Fibroblast of upper back skin (primary cell): ENCODE measurements at regions not wholly inside any gene's neighbourhood (a gene's known extent, or its start where the extent isn't known, plus 50 kb on each side); places are given as distances from the start of the nearest gene placed in this dataset.

Experiments
- DNase-seq: peaks from one replicate; pipeline ENCODE4 v3.0.0-alpha.2; 2013

DNA sequence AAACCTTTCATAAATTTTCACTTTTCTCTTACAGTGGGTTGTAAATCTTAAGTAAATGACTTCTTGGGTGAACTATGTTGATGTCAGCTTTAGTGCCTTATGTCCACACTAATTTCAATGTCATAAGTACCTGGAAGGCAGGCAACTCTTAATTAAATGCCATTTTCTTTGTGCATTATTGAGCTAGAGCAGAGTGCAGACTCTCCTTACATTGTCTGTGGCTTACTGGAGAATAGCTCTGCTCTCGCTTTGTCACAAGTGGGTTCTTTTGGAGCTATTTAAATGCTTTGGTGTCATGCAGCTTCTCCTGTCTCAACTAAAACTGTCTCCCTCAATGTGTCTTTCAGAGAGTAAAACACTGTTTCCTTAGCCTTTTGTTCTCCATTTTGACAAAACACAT lies 411.6 kb downstream of the STIM2 start:
- no peak for DNase-seq

DNA sequence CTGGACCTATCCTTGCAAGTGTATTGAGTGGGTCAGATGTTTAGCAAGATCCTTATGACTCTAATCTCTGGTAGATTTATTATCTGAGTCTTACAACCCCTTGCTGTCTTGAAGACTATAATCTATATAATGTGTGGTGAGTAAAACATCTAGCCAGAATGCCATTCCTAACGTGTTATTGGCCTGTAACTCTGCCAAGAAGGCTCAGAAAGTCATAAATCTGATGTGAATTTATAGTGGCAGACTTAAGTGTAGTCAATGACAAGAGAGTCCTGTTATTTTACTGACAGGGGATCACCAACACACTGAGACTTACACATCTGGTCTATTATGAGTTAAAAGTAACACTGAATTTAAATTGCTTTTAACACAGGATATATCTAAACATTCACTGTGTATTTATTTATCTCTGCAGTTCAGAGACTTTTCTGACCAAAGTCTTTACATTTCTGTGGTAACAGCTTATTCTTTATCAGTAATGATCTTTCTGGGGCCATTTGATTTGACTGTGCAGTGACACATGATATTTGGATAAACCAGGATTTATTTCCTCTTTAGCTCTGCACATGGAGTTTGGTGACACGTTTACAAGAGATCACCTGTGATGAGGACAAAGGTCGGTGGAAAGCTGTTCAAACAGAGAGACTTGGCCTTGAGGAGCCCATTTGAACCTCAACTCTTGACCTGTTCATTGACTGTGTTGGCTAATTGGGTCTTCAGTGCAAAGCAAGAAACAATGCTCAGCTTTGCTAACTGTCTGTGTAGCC lies 415.8 kb downstream of the STIM2 start:
- DNase-seq: peak; percentile 62

DNA sequence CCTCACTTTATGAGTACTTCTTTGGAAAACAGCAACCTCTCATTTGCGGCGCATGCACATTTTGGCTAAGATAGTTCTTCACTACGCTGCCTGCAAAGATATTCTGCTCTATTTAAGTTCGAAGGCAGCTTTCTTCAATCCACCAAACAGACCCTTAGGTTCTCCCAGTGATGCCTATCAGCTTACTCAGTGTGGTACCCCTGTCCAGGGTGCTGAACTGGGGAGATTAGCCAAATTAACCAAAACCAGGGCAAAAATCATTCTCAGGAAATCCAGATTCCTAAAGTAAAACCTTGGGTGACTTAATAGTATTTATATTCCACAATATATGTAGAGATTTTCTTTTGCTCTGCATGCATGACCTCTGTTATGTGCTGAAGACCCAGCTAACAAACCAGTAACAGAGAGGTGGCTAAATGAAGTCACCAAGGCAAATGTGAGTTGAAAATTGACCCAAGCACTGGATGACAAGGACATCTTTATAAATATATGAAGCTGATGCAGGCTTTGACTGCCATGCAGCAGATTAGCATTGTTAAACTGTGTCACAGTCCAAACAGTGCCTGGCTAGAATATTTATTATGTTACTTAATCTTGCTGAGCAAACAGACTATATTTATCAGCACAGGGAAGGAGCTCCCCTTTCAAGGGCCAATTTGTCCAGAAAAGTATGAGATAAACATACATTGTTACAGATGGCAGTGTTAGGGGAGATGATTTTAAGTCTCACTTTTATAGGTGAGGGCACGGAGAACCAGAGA lies 418.2 kb downstream of the STIM2 start:
- DNase-seq: peak; percentile 44

DNA sequence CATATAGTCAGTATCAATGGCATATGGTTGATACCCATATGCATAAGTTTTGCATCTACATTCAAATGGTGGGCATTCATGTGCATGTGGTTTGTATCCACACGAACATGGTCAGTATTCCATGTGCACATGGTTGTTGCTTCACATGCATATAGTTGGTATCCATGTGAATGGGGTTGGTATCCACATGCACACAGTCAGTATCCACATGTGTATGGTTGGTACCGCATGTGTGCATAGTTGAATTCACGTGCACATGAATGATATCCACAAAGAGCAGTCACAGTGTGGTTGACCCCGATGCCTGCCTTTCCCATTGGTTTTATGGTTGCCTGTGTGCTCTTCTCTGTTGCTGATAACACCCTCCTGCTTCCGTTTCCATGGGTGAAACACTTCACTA lies 427.9 kb downstream of the STIM2 start:
- DNase-seq: no peak

DNA sequence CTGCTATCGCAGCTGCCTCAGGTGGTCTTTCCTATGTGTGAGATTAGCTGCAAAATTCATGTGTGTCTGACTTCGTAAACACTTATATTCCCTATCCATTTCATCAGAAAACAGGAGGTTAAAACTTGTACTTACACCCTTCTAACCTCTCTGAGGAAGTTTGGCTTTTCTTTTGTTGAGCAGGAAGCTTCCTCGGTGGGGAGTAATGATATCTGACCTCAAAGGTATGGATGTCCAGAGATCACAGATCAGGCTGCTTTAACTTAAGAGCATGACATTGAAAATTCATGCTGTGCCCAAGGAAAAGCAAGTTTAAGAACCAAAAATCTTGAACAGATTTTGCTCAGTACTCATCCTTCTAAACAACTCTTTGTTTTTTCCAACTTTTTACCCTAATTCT lies 429.1 kb downstream of the STIM2 start:
- DNase-seq: no peak

DNA sequence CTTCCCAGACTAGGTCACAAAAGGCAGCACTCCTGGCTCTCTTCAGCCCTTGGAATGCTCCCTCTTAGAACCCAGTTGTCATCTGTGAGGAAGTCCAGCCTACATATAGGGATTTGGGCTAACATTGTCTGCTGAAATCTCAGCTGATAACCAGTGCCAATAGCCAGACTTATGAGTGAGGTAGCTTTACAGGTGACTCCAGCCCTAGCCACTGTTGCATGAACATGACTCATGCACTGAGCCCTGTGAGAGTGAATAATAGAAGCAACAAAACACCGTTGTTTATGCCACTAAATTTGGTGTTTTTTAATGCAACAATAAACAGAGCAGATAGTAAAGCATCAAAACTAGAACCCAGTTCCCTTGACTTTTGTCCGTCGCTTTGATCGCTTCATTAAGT lies 433.2 kb downstream of the STIM2 start:
- DNase-seq: no peak

DNA sequence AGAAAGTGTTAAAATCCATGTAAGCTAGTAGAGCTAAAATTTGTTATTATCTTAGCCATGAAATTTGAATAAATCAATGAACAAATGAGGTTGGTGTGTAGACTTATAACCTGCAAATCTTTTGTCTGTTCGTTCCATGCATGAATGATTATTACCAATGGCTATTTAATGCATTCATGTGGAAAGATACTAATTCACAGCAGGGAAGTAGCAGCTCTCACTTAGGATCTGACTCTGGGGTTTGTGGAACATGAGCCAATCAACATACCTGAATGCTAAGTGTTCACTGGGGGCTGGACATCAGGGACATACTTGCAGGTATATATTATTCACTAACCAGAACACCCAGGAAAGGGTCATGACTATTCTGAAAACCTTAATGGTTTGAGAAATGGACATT lies 444.1 kb downstream of the STIM2 start:
- no peak for DNase-seq

DNA sequence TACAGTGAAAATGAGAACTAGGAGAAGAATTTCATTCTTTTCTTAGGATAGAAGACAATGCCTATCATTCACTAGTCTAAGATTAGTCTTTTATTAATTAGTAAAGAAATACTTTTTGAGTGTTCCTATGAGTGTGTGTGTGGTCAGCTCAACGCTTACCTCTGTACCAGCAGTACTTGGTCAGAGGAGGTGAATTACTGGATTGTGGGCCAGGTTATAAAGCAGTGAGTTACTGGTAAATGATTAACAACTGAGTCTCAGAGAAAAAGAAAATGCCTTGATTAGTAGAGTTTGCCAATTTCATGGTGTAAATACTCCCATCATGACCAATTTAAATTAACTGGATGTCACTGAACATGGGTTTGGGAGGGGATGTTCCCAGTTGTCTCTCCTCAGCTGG lies 444.6 kb downstream of the STIM2 start:
- no peak for DNase-seq

DNA sequence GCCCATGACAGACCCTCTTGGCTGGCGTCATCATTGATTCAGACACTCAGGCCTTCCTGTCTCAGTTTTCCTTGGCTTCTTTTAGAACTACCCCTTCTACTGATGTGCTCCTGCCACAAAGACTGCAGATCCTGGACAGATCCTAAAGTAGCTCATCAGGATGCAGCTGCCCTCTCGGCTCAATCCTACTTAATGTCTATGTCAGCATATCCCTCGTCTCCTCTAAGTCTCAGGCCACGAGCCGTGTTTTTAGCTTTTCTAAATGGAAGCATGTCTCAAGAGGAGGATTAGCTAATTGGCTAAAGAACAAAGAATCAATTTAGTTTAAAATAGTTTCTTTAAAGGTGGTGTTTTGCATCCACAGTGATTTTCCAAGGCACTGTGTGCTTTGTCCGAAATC lies 447.7 kb downstream of the STIM2 start:
- no peak for DNase-seq

DNA sequence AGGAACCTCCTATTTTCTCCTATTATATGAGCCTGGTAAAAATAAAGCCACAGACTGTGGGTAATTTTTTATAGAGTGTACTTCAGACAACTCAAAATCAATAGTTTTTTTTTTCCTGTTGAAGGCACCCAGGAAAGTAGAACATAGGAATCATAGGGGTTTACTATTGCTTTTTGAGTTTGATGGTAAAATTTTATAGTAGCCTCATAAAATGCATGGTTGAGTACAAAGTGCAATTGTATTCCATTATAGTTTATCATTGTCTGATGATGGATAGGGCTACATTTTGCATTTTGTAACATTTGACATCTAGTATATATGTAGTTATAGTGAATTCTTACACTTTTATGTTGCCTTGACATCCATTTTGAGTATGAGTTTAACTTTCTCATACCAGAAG lies 455.0 kb downstream of the STIM2 start:
- DNase-seq: no peak

DNA sequence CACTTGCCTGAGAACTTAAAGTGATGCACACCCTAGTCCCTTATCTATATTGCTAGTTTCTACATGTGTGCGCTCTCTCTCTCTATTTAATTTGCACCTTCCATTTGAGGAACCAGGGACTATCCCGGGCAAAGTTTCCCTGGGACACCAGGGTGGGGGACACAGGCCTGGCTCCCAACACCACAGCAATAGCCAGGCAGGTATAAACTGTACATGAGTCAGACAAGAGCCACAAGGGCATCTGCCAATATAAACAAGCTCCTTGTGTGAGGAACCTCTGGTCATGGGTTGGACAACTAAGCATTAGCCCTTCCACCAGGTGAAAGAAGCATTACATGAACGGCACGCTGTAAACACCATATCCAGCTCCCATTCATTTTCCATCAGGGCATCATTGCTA lies 455.5 kb downstream of the STIM2 start:
- DNase-seq: no peak

DNA sequence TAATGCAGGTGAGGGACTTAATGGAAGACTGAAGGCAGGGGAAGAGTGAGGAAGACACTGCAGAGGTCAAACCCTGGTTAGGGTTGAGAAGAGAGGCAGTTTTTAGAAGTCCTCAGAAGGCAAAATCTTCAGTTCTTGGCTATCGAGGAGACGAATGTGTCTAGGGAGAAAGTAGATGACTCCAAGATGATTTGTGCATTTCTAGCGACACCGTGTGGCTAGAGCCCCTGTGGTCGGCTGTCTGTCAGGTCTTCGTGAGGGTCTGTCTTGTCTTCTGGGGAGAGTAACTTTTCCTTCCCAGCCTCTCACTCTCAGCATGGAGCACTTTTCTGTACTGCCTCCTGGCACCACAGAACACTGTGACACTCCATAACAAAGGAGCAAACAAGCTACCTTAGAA lies 458.1 kb downstream of the STIM2 start:
- peak; percentile 49 for DNase-seq

DNA sequence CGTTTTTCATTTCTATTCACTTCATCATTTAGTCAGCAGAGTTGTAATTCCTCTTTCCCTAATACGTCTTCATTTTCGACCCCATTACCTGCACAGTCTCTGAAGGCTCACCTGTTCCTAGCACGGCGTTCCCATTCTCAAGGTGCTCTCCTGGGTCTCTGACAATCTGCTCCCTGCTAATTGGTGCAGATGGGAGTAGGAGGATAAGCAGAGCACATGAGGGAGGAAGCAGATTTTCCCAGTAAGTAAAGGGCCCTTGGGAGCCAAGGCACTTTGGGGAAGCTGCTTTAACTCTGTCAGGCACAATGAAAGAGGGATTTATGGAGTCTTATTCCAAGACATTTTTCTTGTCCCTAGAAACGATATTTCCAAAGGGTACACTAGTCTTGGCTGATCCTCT lies 466.4 kb downstream of the STIM2 start:
- DNase-seq: no peak

DNA sequence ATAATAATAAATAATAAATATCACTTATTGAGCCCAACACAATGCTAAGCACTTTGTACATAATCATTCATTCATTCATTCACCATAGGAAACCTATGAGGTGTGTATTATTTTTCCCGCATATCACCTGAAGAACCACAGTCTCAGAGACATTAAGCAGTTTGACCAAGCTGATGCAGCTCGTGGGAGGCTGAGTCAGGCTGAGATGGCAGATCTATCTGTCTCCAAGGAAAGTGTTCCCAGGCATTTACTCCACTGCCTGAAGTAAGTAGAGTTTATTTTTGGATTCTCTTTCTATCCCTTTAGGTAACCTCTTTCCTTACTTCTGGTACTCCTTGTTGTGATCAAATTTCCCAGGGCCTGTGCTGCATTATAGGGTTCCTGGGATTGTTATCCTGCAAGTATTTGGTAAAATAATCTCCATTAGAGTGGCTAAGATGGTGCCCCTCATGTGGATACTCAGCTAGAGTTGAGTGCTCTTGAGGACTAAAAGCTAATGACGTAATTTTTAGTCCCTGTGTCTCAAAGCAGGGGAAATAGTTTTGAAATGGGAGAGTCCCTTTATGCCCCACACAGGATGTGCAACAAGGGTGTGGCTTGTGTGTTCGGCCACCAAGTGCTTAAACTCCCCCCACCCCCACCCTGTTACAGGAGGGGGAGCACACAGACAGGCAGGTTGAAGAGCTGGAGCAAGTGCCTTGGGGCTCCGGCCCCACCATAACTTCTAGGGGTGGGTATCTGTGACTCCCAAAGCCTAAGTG lies 467.0 kb downstream of the STIM2 start:
- DNase-seq: no peak

DNA sequence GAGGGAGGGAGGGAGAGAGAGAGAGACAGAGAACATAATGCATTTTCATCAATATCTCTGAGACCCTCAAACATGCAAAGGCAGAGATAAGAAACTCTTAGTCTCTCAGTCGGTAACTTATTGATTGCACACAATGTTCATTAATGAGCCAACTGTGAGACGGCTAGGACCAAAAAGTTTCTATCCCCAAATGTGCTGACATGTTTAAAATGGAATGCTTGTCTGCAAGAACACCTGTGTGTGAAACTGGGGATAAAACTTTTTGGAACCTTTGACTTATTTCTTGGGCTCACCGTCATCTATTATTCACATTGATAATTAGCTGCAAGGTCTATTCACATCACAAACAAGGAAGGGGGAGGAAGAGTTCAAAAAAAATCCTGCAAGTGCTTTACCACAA lies 477.9 kb downstream of the STIM2 start:
- DNase-seq: no peak

DNA sequence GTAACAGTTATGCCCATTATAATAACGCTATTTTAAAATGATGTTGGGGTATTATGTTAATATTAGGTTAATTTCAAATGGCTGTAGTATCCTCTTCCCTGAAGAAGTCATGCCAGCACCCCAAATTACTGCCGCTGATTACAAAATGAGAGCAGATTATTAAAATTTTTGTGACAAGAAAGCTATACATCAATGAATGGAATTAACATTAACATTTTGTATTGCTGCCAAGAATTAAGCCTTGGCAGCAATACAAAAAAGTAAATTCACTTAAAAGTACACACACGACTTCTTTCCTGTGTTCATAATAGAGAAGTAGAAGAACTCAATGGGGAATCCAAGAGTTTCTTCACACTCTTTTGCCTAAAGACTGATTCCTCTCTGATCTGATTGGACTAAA lies 482.8 kb downstream of the STIM2 start:
- no peak for DNase-seq

DNA sequence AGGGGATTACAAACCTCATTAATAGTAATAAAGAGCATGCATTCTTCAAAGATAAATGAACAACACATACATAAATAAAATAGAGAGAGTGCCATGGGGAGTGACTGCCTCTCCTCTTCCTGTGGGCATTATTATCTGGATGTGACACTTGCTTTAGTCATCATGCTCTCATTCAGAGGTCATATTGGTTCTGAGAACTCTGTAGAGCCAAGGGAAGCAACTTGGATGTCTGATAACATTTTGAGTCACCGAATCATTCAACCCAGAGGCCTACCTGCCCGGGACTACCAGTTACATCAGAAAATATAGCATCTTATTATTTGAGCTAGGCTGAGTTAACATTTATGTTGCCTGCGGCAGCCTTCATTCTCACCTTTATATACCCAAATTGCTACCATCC lies 489.5 kb downstream of the STIM2 start:
- peak; percentile 4 for DNase-seq

DNA sequence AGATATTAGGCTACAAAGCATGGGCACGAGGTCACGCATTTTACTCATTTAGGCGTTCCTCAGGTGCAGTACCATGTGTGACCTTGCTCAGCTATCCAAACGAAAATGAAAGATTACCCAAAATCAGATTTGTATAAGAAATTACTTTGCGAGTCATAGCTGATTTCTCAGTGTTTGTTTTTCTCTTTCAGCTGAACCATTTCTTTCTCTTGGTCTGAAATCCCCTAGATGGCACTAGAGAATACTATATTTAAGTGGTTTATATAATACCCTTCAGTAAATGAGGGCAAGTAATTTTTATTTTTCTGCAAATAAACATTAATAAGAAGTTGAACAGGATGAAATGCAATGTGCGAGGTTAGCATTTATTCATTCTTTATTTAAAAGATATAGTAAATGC lies 496.6 kb downstream of the STIM2 start:
- peak; percentile 12 for DNase-seq

DNA sequence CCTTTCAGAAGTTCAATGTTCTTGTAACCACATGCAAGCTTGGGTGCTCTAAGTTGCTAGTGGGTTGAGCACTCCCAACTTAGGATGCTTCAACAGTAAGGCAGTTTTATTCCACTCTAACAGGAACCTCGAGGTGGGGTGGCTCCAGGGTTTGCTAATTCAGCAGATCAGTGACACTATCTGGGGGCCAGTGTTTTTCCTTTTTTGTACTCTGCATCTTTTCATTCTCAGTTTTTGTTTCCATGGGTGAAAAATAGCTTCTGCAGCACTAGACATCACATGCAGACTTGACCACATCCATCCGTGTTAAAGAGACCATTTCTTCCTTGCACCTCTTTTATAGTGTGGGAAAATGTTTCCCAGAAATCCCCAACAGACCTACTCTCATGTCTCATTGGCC lies 497.6 kb downstream of the STIM2 start:
- no peak for DNase-seq

DNA sequence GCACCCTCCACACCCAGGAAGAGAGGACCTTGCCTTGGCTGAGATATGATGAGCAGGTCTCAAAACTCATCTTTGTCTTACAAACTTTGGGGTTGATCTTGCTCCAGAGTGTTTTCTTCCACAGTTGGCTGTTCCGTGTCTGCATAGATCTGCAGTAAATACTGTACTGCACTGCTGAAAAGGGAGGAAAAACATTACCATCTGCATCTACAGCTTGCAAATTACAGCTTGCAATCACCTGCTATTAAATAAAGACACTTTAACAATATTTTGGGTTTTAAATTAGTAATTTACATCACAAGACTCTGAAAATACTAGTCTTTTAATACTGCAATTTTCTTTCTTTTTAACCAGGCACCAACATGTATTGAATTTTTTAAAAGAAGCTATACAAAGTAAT lies 499.5 kb downstream of the STIM2 start:
- DNase-seq: no peak

DNA sequence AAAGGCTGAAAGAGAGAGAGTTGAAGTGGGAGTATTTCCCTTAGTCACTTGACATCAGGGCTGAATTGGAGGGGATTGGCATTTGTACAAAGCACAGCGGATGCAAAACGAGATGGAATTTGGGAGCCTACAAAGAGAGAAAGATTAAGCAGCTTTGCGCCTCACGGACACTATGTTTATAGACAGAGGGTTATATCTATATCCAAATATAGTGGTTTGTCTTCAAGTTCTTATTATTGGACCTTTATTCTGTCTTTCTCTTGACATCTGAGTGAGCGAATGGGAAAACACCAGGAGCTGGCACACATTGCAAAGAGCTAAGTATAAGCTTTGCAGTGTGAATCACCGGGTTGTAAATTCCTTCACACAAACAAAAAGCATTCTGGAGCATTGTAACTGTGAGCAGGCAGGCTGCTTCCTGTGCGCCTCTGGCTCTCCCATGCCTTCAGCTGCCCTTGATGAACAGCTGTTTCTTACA lies 500.2 kb downstream of the STIM2 start:
- DNase-seq: peak; percentile 64

DNA sequence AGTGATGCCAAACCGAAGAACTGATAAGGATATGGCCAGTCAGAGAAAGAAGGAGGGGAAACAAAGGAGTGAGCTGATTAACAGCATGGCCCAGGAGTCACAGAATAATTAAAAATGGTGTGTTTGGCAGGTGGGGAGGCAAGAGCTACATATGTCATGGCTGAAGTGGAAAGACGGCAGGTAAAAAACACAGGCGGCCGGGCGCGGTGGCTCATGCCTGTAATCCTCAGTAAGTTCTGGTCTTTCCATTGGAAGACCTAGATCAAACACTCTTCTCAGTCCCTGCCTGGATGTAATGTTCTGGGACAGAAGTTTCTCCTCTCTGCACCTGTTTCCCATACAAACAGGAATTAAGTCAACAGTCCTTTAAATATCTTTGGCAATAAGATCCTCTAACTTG lies 503.9 kb downstream of the STIM2 start:
- no peak for DNase-seq

DNA sequence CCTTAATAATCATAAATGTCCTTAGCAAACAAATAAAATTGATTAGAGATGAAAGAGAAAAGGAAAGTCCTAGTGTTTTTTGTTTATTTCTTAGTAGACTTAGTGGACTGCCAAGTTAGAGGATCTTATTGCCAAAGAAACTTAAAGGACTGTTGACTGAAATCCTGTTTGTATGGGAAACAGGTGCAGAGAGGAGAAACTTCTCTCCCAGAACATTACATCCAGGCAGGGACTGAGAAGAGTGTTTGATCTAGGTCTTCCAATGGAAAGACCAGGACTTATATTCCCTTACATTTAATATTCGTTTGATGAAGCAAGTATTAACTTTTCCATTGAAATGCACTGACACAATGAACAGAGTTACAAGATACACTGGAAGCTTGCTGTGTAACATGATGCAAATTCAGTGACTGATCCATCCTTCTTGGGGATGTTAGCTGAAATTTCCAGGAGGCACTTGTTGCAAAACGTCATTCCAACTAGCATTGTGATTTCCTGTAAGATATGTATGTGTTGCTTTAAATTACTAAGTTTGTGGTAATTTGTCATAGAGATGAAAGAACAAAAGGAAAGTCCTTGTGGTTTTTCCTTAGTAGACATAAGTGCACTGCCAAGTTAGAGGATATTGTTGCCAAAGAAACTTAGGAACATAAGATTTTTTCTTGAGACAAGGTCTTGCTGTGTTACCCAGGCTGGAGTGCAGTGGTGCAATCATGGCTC lies 505.6 kb downstream of the STIM2 start:
- DNase-seq: peak; percentile 81
